ENCODE measurements at regions not wholly inside any gene's neighbourhood (a gene's known extent, or its start where the extent isn't known, plus 50 kb on each side); places are given as distances from the start of the nearest gene placed in this dataset.

- Mint-ChIP-seq H3K4me3 (no peak overlapping the region), H3K27me3 (no peaks in the 10 kb centered on the region), H3K9me3 (no peaks in the 10 kb centered on the region), H3K27ac (no peak overlapping the region), H3K4me1 (no peaks in the 10 kb centered on the region), H3K36me3 (ENCODE audit: low read depth) (no peaks in the 10 kb centered on the region)
- no peak for ATAC-seq (replicated peaks)
Observed at GRCh38 chrX:39509157-39509556, 588.6 kb downstream of the BCOR start.

- H3K4me3 Mint-ChIP-seq = no peak overlapping the region
- no peaks in the 10 kb centered on the region for H3K4me1 Mint-ChIP-seq
- no peaks in the 10 kb centered on the region for H3K9me3 Mint-ChIP-seq
- H3K27me3 Mint-ChIP-seq = no peaks in the 10 kb centered on the region
- H3K36me3 Mint-ChIP-seq (ENCODE audit: low read depth) = no peaks in the 10 kb centered on the region
- no peak for ATAC-seq (replicated peaks)
- H3K27ac Mint-ChIP-seq = no peak overlapping the region
Observed at GRCh38 chrX:39513836-39514235, 583.9 kb downstream of the BCOR start.

- no peaks in the 10 kb centered on the region for H3K27me3 Mint-ChIP-seq
- no peaks in the 10 kb centered on the region for H3K4me1 Mint-ChIP-seq
- no peak for ATAC-seq (replicated peaks)
- H3K9me3 Mint-ChIP-seq = no peaks in the 10 kb centered on the region
- no peak overlapping the region for H3K4me3 Mint-ChIP-seq
- H3K27ac Mint-ChIP-seq = peak overlapping the region; percentile 43
- no peaks in the 10 kb centered on the region for H3K36me3 Mint-ChIP-seq (ENCODE audit: low read depth)
Observed at GRCh38 chrX:39514801-39515200, 583.0 kb downstream of the BCOR start.

DNA sequence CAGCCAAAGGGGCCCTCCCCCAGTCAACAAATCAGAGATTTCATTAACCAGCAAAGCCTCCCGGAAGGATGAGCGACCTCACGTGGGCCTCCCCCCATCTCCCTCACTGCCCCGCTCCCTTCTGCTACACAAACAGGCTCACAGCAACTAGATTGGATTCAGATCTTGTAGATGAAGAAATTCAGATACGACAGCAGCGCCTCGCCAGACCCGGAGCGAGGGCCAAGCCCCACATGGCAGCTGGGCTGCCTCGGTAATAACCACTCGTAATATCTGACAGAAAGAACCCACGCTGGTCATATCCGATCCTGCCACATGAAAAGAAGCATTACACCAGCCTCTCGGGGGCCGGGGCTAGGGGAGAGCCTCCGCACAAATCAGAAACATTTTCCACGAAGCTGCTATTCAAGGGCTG lies 581.3 kb downstream of the BCOR start:
- no peak overlapping the region for H3K4me3 Mint-ChIP-seq
- no peaks in the 10 kb centered on the region for H3K36me3 Mint-ChIP-seq (ENCODE audit: low read depth)
- no peak overlapping the region for H3K27ac Mint-ChIP-seq
- H3K9me3 Mint-ChIP-seq = no peaks in the 10 kb centered on the region
- ATAC-seq (replicated peaks) = no peak
- no peaks in the 10 kb centered on the region for H3K4me1 Mint-ChIP-seq
- H3K27me3 Mint-ChIP-seq = no peaks in the 10 kb centered on the region

DNA sequence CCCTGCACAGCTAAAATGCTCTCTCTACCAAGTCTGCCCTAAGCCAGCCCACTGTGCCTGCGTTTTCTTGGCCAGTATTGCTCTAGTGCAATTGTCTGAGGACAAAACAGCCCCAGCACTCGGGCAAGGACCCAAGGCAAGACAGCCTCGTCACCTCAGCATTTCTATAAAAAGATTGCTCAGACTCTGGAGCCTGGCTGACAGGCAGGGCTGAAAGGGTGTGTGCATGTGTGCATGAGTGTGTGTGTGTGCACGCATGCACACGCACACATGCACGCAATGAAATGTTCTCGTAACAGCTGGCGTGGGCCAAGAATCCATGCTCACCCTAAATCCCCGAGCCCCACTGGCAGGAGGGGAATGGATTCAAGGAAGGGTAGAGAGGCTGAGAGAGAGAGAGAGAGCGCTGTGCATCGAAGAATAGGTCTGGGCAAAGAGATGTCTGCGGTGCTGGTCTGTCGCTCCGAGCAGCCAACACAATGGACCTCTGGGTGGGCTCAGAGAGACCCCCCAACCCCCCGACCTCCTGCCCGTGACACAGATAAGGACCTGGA lies 579.2 kb downstream of the BCOR start:
- no peak for ATAC-seq (replicated peaks)
- Mint-ChIP-seq H3K4me3 (no peak overlapping the region), H3K27me3 (no peaks in the 10 kb centered on the region), H3K4me1 (no peaks in the 10 kb centered on the region), H3K9me3 (no peaks in the 10 kb centered on the region), H3K27ac (no peak overlapping the region), H3K36me3 (ENCODE audit: low read depth) (no peaks in the 10 kb centered on the region)

DNA sequence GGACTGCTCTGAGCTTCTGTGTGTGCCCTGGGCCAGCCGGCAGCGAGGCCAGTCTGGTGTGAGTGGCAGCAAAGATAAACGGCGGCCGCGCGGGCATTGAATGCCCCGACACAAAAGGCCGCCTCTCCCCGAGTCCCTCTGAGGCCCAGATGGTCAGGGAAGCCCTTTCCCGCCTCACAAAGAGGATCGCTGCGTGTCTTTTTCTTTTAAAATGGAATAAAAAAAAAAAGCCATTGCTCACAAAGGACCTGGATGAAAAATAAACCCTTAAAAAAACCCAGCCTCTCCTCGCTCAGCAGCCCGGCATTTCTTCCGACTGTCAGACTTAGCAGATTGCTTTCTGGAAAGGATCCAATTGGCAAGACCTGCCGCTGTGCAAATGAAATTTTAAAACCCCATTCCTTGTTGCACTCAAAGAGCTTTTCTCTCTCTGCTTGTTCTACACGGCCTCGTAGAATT lies 578.7 kb downstream of the BCOR start:
- no peak for ATAC-seq (replicated peaks)

DNA sequence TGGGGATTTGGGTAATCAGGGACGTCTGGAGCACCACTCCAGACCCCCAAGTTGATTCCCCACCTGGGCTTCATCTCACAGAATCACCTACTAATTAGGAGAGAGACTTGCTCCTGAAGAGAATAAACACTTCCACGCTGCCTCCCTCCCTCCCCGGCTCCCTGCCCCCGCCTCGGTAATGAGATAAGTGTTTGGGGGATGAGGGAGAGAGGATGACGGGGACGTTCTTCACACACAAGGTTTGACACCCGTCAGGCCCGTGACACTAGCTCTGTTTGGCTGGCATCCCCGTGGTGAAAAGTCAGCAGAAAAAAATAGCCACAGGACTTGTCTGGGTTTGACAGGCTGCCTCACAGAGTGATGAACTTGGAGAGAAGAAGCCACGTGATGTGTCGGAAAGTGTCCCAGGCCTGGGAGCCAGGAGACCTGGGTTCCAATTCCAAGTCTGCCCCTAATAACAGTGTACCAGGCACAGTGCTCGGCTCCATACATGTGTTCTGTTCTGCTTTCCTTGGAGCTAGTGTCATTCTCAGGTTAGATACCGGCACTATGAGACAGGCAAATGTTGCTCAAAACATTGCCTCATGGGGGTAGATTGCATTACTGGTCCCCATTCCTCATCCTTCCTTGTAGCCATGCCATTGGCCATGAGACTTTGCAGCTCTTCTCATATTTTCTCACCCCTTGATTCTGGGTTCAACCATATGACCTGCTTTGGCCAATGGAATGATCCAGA lies 578.0 kb downstream of the BCOR start:
- Mint-ChIP-seq H3K4me1 (no peaks in the 10 kb centered on the region), H3K36me3 (ENCODE audit: low read depth) (no peaks in the 10 kb centered on the region), H3K9me3 (no peaks in the 10 kb centered on the region), H3K4me3 (no peak overlapping the region), H3K27me3 (no peaks in the 10 kb centered on the region), H3K27ac (no peak overlapping the region)
- ATAC-seq (replicated peaks) = no peak

More for the DNA sequence above, 578.7 kb downstream of the BCOR start:
- Mint-ChIP-seq H3K27ac (no peak overlapping the region), H3K9me3 (no peaks in the 10 kb centered on the region), H3K4me3 (no peak overlapping the region), H3K4me1 (no peaks in the 10 kb centered on the region), H3K36me3 (ENCODE audit: low read depth) (no peaks in the 10 kb centered on the region), H3K27me3 (no peaks in the 10 kb centered on the region)

- Mint-ChIP-seq H3K36me3 (ENCODE audit: low read depth) (no peaks in the 10 kb centered on the region), H3K27me3 (no peaks in the 10 kb centered on the region), H3K9me3 (no peaks in the 10 kb centered on the region), H3K4me3 (no peak overlapping the region), H3K4me1 (no peaks in the 10 kb centered on the region), H3K27ac (no peak overlapping the region)
- no peak for ATAC-seq (replicated peaks)
Observed at GRCh38 chrX:39525758-39526157, 572.0 kb downstream of the BCOR start.

GRCh38 chrX:39527025-39527424 lies 570.7 kb downstream of the BCOR start:
- peaks cover under 1% of the 10 kb centered on the region for H3K9me3 Mint-ChIP-seq
- H3K4me3 Mint-ChIP-seq = no peak overlapping the region
- H3K27me3 Mint-ChIP-seq = no peaks in the 10 kb centered on the region
- ATAC-seq (replicated peaks) = no peak
- H3K27ac Mint-ChIP-seq = no peak overlapping the region
- H3K4me1 Mint-ChIP-seq = no peaks in the 10 kb centered on the region
- H3K36me3 Mint-ChIP-seq (ENCODE audit: low read depth) = no peaks in the 10 kb centered on the region

DNA sequence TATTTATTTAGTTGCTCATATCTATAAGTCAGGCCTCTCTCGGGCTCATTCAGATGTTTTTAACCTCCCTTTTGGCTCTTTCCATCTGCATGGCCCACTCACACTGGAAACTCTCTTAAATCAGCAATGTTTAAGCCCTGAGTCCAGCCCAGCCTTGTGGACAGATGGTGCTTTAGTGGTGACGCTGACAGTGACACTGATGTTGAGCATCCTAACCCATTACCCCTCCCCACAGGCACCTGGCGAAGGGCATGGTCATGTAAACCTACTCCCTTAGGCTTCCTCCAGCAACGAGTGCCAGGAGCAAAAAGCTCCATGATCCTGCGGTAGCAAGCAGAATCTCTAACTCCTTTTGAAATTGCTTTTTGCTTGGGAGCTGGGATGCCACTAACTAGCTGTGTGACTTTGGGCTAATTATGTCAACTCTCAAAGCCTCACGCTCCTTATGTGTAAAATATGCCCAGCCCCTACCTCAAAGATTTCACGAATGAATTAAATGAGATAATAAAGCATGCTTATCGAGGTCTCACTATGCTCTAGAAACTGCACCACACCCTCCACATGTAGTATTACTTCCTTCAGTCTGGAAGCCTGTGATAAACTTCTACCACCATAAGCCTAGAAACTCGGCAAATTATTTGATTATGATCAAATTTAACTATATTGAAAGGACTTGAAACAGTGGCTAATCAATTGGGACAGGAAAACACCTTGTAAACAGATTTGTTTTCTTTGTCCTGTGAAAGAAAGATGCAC lies 569.4 kb downstream of the BCOR start:
- Mint-ChIP-seq H3K27me3 (no peaks in the 10 kb centered on the region), H3K9me3 (peaks cover 3% of the 10 kb centered on the region), H3K4me3 (no peak overlapping the region), H3K4me1 (no peaks in the 10 kb centered on the region), H3K36me3 (ENCODE audit: low read depth) (no peaks in the 10 kb centered on the region), H3K27ac (no peak overlapping the region)
- no peak for ATAC-seq (replicated peaks)

DNA sequence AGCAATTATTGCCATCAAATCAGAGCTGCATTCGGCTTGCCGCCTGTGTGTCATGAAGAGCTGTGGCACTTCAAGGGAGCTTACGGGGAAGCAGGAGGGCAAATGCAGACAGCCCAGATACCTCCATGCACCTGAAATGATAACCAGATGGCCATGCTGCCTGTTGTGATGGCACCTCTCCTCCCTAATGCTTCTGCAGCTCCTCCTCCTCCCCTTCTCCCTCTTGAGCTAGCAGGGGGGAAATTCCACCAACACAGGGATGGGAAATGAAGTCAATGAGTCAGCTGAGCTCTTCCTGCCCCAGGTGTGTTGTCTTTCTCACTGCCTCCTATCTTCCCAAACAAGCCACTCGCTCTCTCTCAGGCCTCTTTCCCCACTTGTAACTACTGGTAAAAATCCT lies 565.0 kb downstream of the BCOR start:
- Mint-ChIP-seq H3K9me3 (peaks cover 6% of the 10 kb centered on the region), H3K36me3 (ENCODE audit: low read depth) (no peaks in the 10 kb centered on the region), H3K4me3 (no peak overlapping the region), H3K4me1 (no peaks in the 10 kb centered on the region), H3K27me3 (peaks cover 11% of the 10 kb centered on the region), H3K27ac (peak overlapping the region; percentile 33)
- ATAC-seq (replicated peaks) = no peak

DNA sequence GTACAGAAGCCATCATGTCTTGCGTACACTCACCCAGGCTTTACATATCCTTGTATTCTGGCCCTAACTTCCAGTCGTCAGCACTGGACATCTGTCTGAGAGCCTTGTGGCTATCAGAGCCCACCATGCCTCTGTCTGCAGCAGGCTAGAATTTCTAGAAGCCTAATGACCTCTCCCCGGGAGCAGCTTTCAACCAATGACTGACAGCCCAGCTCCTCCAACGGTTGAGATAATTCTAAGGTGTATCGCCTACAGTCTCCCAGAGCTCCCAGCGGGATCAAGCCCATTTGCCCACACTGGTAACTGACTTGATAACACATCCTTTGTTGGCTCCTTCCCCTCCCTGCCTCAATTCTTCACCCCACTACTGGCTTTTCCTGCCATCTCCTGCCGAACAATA lies 562.8 kb downstream of the BCOR start:
- peaks cover 6% of the 10 kb centered on the region for H3K9me3 Mint-ChIP-seq
- H3K27ac Mint-ChIP-seq = no peak overlapping the region
- no peaks in the 10 kb centered on the region for H3K4me1 Mint-ChIP-seq
- no peaks in the 10 kb centered on the region for H3K36me3 Mint-ChIP-seq (ENCODE audit: low read depth)
- H3K27me3 Mint-ChIP-seq = peaks cover 15% of the 10 kb centered on the region
- ATAC-seq (replicated peaks) = no peak
- no peak overlapping the region for H3K4me3 Mint-ChIP-seq

DNA sequence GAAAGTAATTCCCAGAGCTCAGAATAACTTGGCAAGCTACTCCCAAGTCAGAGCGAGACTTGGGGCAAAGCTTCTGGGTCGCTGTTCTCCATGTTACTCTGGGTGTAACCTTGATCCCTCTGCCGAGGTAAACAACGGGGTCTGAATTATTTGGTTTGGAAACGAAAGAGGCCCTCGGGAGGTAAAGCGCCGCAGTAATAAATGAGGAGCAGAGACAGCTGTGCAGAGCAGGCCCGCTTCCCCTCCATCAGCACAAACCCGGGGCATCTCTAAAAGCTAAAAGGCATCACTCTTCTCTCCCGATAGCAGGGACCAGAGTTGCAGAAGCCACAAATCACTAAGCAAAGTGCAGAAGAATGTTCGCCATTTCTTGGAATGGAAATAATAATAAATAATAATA lies 561.5 kb downstream of the BCOR start:
- Mint-ChIP-seq H3K36me3 (ENCODE audit: low read depth) (no peaks in the 10 kb centered on the region), H3K27me3 (peaks cover 15% of the 10 kb centered on the region), H3K4me3 (no peak overlapping the region), H3K27ac (no peak overlapping the region), H3K4me1 (no peaks in the 10 kb centered on the region), H3K9me3 (peaks cover 6% of the 10 kb centered on the region)
- no peak for ATAC-seq (replicated peaks)

DNA sequence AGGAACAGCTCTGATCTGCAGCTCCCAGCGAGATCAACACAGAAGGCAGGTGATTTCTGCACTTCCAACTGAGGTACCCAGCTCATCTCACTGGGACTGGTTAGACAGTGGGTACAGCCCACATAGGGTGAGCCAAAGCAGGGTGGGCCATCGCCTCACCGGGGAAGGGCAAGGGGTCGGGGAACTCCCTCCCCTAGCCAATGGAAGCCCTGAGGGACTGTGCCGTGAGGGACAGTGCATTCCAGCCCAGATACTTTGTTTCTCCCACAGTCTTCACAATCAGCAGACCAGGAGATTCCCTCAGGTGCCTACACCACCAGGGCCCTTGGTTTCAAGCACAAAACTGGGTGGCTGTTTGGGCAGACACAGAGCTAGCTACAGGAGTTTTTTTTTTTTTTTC lies 555.9 kb downstream of the BCOR start:
- Mint-ChIP-seq H3K4me1 (no peaks in the 10 kb centered on the region), H3K36me3 (ENCODE audit: low read depth) (no peaks in the 10 kb centered on the region), H3K27ac (no peak overlapping the region), H3K9me3 (peaks cover 11% of the 10 kb centered on the region), H3K4me3 (no peak overlapping the region), H3K27me3 (peaks cover 7% of the 10 kb centered on the region)
- ATAC-seq (replicated peaks) = no peak

- Mint-ChIP-seq H3K9me3 (peaks cover 11% of the 10 kb centered on the region), H3K27ac (no peak overlapping the region), H3K36me3 (ENCODE audit: low read depth) (no peaks in the 10 kb centered on the region), H3K4me1 (no peaks in the 10 kb centered on the region), H3K4me3 (no peak overlapping the region), H3K27me3 (peaks cover 5% of the 10 kb centered on the region)
- no peak for ATAC-seq (replicated peaks)
Observed at GRCh38 chrX:39542316-39542715, 555.4 kb downstream of the BCOR start.
